WTC11 (cell line): ENCODE measurements at regions not wholly inside any gene's neighbourhood (a gene's known extent, or its start where the extent isn't known, plus 50 kb on each side); places are given as distances from the start of the nearest gene placed in this dataset.

Experiments
- ATAC-seq: fragments of 200-7000 bp; cut with Tn5 transposase; 2 replicates; pipeline ENCODE4 v1.10.0; 2021; ENCODE audit warnings: mild to moderate bottlenecking, moderate library complexity
- CTCF ChIA-PET: fragments of 300-600 bp; sonication (Branson Sonifier 250); formaldehyde crosslinking; loops from one replicate; lab custom pipeline; 2021; ENCODE audit warnings: antibody characterized with exemption; lab: Charles Lee
- POLR2A ChIA-PET: fragments of 350-600 bp; sonication (Branson Sonifier 250); formaldehyde crosslinking; loops from one replicate; lab custom pipeline; 2021; ENCODE audit warnings: antibody characterized with exemption; lab: Charles Lee
- DNase-seq: peaks from one replicate; pipeline ENCODE4 v3.0.0; 2021; ENCODE audit warnings: low spot score
- H3K27ac Mint-ChIP-seq: 2 replicates; pipeline ENCODE4 v1.8.0; 2021; ENCODE audit warnings: mixed read lengths
- H3K27me3 Mint-ChIP-seq: 2 replicates; pipeline ENCODE4 v1.8.0; 2021; ENCODE audit warnings: low read depth, mild to moderate bottlenecking, moderate library complexity, mixed read lengths
- H3K36me3 Mint-ChIP-seq: 2 replicates; pipeline ENCODE4 v1.8.0; 2021; ENCODE audit warnings: mixed read lengths
- H3K4me1 Mint-ChIP-seq: 2 replicates; pipeline ENCODE4 v1.8.0; 2022; ENCODE audit warnings: mixed read lengths
- H3K4me3 Mint-ChIP-seq: 2 replicates; pipeline ENCODE4 v1.8.0; 2021; ENCODE audit warnings: mild to moderate bottlenecking, moderate library complexity, mixed read lengths
- H3K9me3 Mint-ChIP-seq: 2 replicates; pipeline ENCODE4 v1.8.0; 2021; ENCODE audit warnings: mixed read lengths
- ATF2 ChIP-seq: sonication (generic); formaldehyde crosslinking; IDR thresholded peaks from 2 replicates; pipeline ENCODE4 v1.8.1; 2022; ENCODE audit warnings: low read depth, missing genetic modification reagents, borderline replicate concordance
- CDX4 ChIP-seq: fragments of 250-450 bp; sonication (Bioruptor Pico); IDR thresholded peaks from 2 replicates; pipeline ENCODE4 v1.9.0; 2021; ENCODE audit warnings: moderate library complexity, mild to moderate bottlenecking, inconsistent platforms, borderline replicate concordance
- CREB1 ChIP-seq: sonication (generic); formaldehyde crosslinking; IDR thresholded peaks from 2 replicates; pipeline ENCODE4 v1.8.0; 2023; ENCODE audit warnings: mild to moderate bottlenecking, missing genetic modification reagents
- CREM ChIP-seq: sonication (generic); formaldehyde crosslinking; IDR thresholded peaks from 2 replicates; pipeline ENCODE4 v1.8.1; 2022; ENCODE audit warnings: mild to moderate bottlenecking, missing genetic modification reagents, moderate library complexity
- FOXJ3 ChIP-seq: sonication (generic); formaldehyde crosslinking; IDR thresholded peaks from 2 replicates; pipeline ENCODE4 v1.9.0; 2021; ENCODE audit warnings: missing genetic modification reagents, mild to moderate bottlenecking, borderline replicate concordance
- GRHL2 ChIP-seq: fragments of 250-450 bp; sonication (Bioruptor Pico); IDR thresholded peaks from 2 replicates; pipeline ENCODE4 v1.8.0; 2022; ENCODE audit warnings: mild to moderate bottlenecking, moderate library complexity; ENCODE audit not compliant: insufficient replicate concordance, severe bottlenecking
- JAZF1 ChIP-seq: fragments of 250-450 bp; sonication (Bioruptor Pico); IDR thresholded peaks from 2 replicates; pipeline ENCODE4 v1.9.0; 2021; ENCODE audit warnings: moderate library complexity, mild to moderate bottlenecking, inconsistent platforms
- JUN ChIP-seq: sonication (generic); formaldehyde crosslinking; IDR thresholded peaks from 2 replicates; pipeline ENCODE4 v1.8.0; 2023; ENCODE audit warnings: mild to moderate bottlenecking, missing genetic modification reagents
- MAX ChIP-seq: sonication (generic); formaldehyde crosslinking; IDR thresholded peaks from 2 replicates; pipeline ENCODE4 v1.8.0; 2022; ENCODE audit warnings: mild to moderate bottlenecking, missing genetic modification reagents
- NFATC4 ChIP-seq: fragments of 250-450 bp; sonication (Bioruptor Pico); IDR thresholded peaks from 2 replicates; pipeline ENCODE4 v1.9.0; 2021; ENCODE audit warnings: mild to moderate bottlenecking
- SMAD3 ChIP-seq: sonication (generic); formaldehyde crosslinking; IDR thresholded peaks from 2 replicates; pipeline ENCODE4 v1.8.0; 2022; ENCODE audit warnings: missing genetic modification reagents, mild to moderate bottlenecking, borderline replicate concordance
- SMAD4 ChIP-seq: sonication (generic); formaldehyde crosslinking; IDR thresholded peaks from 2 replicates; pipeline ENCODE4 v1.8.0; 2022; ENCODE audit warnings: mild to moderate bottlenecking, missing genetic modification reagents
- STAT6 ChIP-seq: sonication (generic); formaldehyde crosslinking; conservative IDR thresholded peaks from 2 replicates; pipeline ENCODE4 v1.8.1; 2023; ENCODE audit warnings: mild to moderate bottlenecking, low read depth, missing genetic modification reagents, moderate library complexity
- TEAD4 ChIP-seq: sonication (generic); formaldehyde crosslinking; IDR thresholded peaks from 2 replicates; pipeline ENCODE4 v1.8.0; 2022; ENCODE audit warnings: mild to moderate bottlenecking, missing genetic modification reagents
- ZNF121 ChIP-seq: sonication (generic); formaldehyde crosslinking; IDR thresholded peaks from 2 replicates; pipeline ENCODE4 v1.8.0; 2023; ENCODE audit warnings: missing genetic modification reagents
- ZNF263 ChIP-seq: sonication (generic); formaldehyde crosslinking; IDR thresholded peaks from 2 replicates; pipeline ENCODE4 v1.8.1; 2022; ENCODE audit warnings: low read depth, mild to moderate bottlenecking, moderate library complexity, missing genetic modification reagents
- ZNF281 ChIP-seq: sonication (generic); formaldehyde crosslinking; IDR thresholded peaks from 2 replicates; pipeline ENCODE4 v1.8.0; 2023; ENCODE audit warnings: mild to moderate bottlenecking, missing genetic modification reagents
- ZNF512 ChIP-seq: sonication (generic); formaldehyde crosslinking; IDR thresholded peaks from 2 replicates; pipeline ENCODE4 v1.8.1; 2022; ENCODE audit warnings: missing genetic modification reagents, borderline replicate concordance
- ZNF532 ChIP-seq: fragments of 250-450 bp; sonication (Bioruptor Pico); IDR thresholded peaks from 2 replicates; pipeline ENCODE4 v1.9.0; 2021; ENCODE audit warnings: mild to moderate bottlenecking, borderline replicate concordance

GRCh38 chr2:239732666-239733010 is 292.5 kb downstream of the NDUFA10 start:
- no peak for DNase-seq
- no peak for ATAC-seq
- Mint-ChIP-seq H3K36me3 (peaks cover 5% of the 10 kb centered on the region; the same call in 1 of the 2 replicates), H3K9me3 (peaks cover 6% of the 10 kb centered on the region), H3K27me3 (no peaks in the 10 kb centered on the region), H3K27ac (no peak overlapping the region), H3K4me3 (no peak overlapping the region), H3K4me1 (peaks cover 8% of the 10 kb centered on the region; the same call in 1 of the 2 replicates)
- TF ChIP-seq NFATC4 (CRISPR knock-in tag) (no peak), ATF2 (CRISPR knock-in tag) (no peak), TEAD4 (CRISPR knock-in tag) (no peak), CREB1 (no peak), ZNF281 (CRISPR knock-in tag) (no peak), ZNF121 (no peak), ZNF532 (CRISPR knock-in tag) (no peak), ZNF263 (CRISPR knock-in tag) (no peak), STAT6 (CRISPR knock-in tag) (no peak), JUN (CRISPR knock-in tag) (no peak), SMAD3 (CRISPR knock-in tag) (no peak), FOXJ3 (no peak), ZNF512 (no peak), SMAD4 (no peak), GRHL2 (CRISPR knock-in tag) (no peak), MAX (CRISPR knock-in tag) (no peak), CDX4 (CRISPR knock-in tag) (no peak), CREM (CRISPR knock-in tag) (no peak), JAZF1 (CRISPR knock-in tag) (no peak)
- CTCF ChIA-PET = no interaction called here
- POLR2A ChIA-PET = no interaction called here
